ENCODE measurements at regions not wholly inside any gene's neighbourhood (a gene's known extent, or its start where the extent isn't known, plus 50 kb on each side); places are given as distances from the start of the nearest gene placed in this dataset.

GRCh38 chrX:39720945-39721344 is 376.8 kb downstream of the BCOR start:
- H3K4me3 ChIP-seq (ENCODE audit: insufficient read depth, low read depth, low read length, poor library complexity, severe bottlenecking), result no peak overlapping the region
- no peak overlapping the region for H3K27ac ChIP-seq (ENCODE audit: insufficient read depth, low read length, poor library complexity, severe bottlenecking)
- no peak for DNase-seq
- no peaks in the 10 kb centered on the region for H3K9me3 ChIP-seq (ENCODE audit: control insufficient read depth, low read length)
- no peaks in the 10 kb centered on the region for H3K27me3 ChIP-seq (replicated peaks; ENCODE audit: control insufficient read depth, insufficient read depth, low read length, poor library complexity, severe bottlenecking)
- no peaks in the 10 kb centered on the region for H3K4me1 ChIP-seq (ENCODE audit: control insufficient read depth, insufficient read depth, low read length, poor library complexity, severe bottlenecking)
- H3K36me3 ChIP-seq (ENCODE audit: control insufficient read depth, insufficient read depth, low read length), result no peaks in the 10 kb centered on the region

DNA sequence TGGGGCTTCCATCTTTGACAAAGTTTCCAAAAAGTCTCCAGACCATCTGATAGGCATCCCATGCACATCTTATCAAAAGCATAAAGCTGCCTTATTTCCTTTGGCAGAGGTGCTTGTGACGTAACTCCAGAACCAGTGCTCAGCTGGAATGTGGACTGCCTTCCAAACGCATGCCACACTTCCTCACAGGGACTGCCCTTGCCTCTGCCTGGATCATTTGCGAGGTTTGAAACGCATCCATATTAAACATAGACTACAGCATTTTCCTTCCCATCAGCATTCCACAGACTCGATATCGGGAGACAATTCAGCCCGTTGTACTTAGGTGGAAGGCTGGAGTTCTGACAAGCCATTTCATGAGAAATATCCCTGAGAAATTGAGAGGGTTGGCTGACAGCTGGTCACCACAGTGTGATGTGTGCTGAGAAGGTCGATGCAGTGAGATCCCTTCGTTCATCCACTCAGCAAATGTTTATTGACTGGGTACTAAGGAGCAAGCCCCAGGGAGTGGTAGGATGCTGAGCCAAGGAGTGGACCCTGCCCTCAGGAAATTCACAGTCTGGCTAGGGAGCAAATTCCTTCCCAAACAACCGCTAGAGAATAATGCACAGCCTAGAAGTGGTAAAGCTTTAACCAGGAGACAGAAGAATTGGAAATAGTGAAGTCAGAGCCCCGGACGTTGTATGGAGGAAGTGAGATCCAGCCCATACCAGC is 376.0 kb downstream of the BCOR start:
- no peaks in the 10 kb centered on the region for H3K36me3 ChIP-seq (ENCODE audit: control insufficient read depth, insufficient read depth, low read length)
- H3K27ac ChIP-seq (ENCODE audit: insufficient read depth, low read length, poor library complexity, severe bottlenecking), result no peak overlapping the region
- no peaks in the 10 kb centered on the region for H3K9me3 ChIP-seq (ENCODE audit: control insufficient read depth, low read length)
- no peaks in the 10 kb centered on the region for H3K4me1 ChIP-seq (ENCODE audit: control insufficient read depth, insufficient read depth, low read length, poor library complexity, severe bottlenecking)
- no peak for DNase-seq
- H3K4me3 ChIP-seq (ENCODE audit: insufficient read depth, low read depth, low read length, poor library complexity, severe bottlenecking), result no peak overlapping the region
- H3K27me3 ChIP-seq (replicated peaks; ENCODE audit: control insufficient read depth, insufficient read depth, low read length, poor library complexity, severe bottlenecking), result no peaks in the 10 kb centered on the region

GRCh38 chrX:39724544-39724943 is 373.2 kb downstream of the BCOR start:
- no peak for DNase-seq
- H3K4me1 ChIP-seq (ENCODE audit: control insufficient read depth, insufficient read depth, low read length, poor library complexity, severe bottlenecking), result no peaks in the 10 kb centered on the region

GRCh38 chrX:39725114-39725513 is 372.6 kb downstream of the BCOR start:
- H3K4me1 ChIP-seq (ENCODE audit: control insufficient read depth, insufficient read depth, low read length, poor library complexity, severe bottlenecking), result no peaks in the 10 kb centered on the region

More at GRCh38 chrX:39724544-39724943, 373.2 kb downstream of the BCOR start:
- no peak overlapping the region for H3K27ac ChIP-seq (ENCODE audit: insufficient read depth, low read length, poor library complexity, severe bottlenecking)
- H3K9me3 ChIP-seq (ENCODE audit: control insufficient read depth, low read length), result no peaks in the 10 kb centered on the region
- H3K27me3 ChIP-seq (replicated peaks; ENCODE audit: control insufficient read depth, insufficient read depth, low read length, poor library complexity, severe bottlenecking), result no peaks in the 10 kb centered on the region
- H3K36me3 ChIP-seq (ENCODE audit: control insufficient read depth, insufficient read depth, low read length), result no peaks in the 10 kb centered on the region
- H3K4me3 ChIP-seq (ENCODE audit: insufficient read depth, low read depth, low read length, poor library complexity, severe bottlenecking), result no peak overlapping the region

GRCh38 chrX:39725928-39726619 is 371.7 kb downstream of the BCOR start:
- no peaks in the 10 kb centered on the region for H3K36me3 ChIP-seq (ENCODE audit: control insufficient read depth, insufficient read depth, low read length)
- DNase-seq, result no peak
- no peak overlapping the region for H3K4me3 ChIP-seq (ENCODE audit: insufficient read depth, low read depth, low read length, poor library complexity, severe bottlenecking)
- H3K4me1 ChIP-seq (ENCODE audit: control insufficient read depth, insufficient read depth, low read length, poor library complexity, severe bottlenecking), result peaks cover 2% of the 10 kb centered on the region
- H3K27ac ChIP-seq (ENCODE audit: insufficient read depth, low read length, poor library complexity, severe bottlenecking), result no peak overlapping the region
- H3K27me3 ChIP-seq (replicated peaks; ENCODE audit: control insufficient read depth, insufficient read depth, low read length, poor library complexity, severe bottlenecking), result no peaks in the 10 kb centered on the region
- H3K9me3 ChIP-seq (ENCODE audit: control insufficient read depth, low read length), result no peaks in the 10 kb centered on the region

More at GRCh38 chrX:39725114-39725513, 372.6 kb downstream of the BCOR start:
- Histone ChIP-seq H3K9me3 (ENCODE audit: control insufficient read depth, low read length) (no peaks in the 10 kb centered on the region), H3K36me3 (ENCODE audit: control insufficient read depth, insufficient read depth, low read length) (no peaks in the 10 kb centered on the region), H3K4me3 (ENCODE audit: insufficient read depth, low read depth, low read length, poor library complexity, severe bottlenecking) (no peak overlapping the region), H3K27ac (ENCODE audit: insufficient read depth, low read length, poor library complexity, severe bottlenecking) (no peak overlapping the region), H3K27me3 (replicated peaks; ENCODE audit: control insufficient read depth, insufficient read depth, low read length, poor library complexity, severe bottlenecking) (no peaks in the 10 kb centered on the region)
- no peak for DNase-seq

- no peaks in the 10 kb centered on the region for H3K9me3 ChIP-seq (ENCODE audit: control insufficient read depth, low read length)
- peaks cover 2% of the 10 kb centered on the region for H3K4me1 ChIP-seq (ENCODE audit: control insufficient read depth, insufficient read depth, low read length, poor library complexity, severe bottlenecking)
- H3K36me3 ChIP-seq (ENCODE audit: control insufficient read depth, insufficient read depth, low read length), result no peaks in the 10 kb centered on the region
- no peak for DNase-seq
- no peak overlapping the region for H3K4me3 ChIP-seq (ENCODE audit: insufficient read depth, low read depth, low read length, poor library complexity, severe bottlenecking)
- H3K27me3 ChIP-seq (replicated peaks; ENCODE audit: control insufficient read depth, insufficient read depth, low read length, poor library complexity, severe bottlenecking), result no peaks in the 10 kb centered on the region
- no peak overlapping the region for H3K27ac ChIP-seq (ENCODE audit: insufficient read depth, low read length, poor library complexity, severe bottlenecking)
Observed at GRCh38 chrX:39726771-39727170, 371.0 kb downstream of the BCOR start.

DNA sequence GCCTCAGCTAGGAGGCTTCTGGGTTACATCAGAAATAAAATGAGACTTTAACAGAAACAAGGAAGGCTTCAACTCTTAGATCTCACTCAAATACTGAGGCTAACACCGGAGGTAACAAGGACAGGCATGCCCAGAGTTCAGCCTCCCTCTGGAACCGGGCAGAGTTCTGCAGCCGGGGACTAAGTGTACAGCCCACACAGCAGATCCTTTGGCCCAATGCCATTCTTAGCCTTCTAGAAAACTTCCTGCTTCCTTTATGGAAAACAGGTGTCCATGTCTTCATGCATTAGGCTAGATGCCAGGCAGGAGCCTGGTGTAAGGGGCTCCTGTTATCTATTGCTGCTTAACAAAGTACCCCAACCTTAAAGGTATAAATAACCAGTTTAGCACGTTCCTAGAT is 369.7 kb downstream of the BCOR start:
- DNase-seq, result no peak
- no peak overlapping the region for H3K27ac ChIP-seq (ENCODE audit: insufficient read depth, low read length, poor library complexity, severe bottlenecking)
- no peaks in the 10 kb centered on the region for H3K9me3 ChIP-seq (ENCODE audit: control insufficient read depth, low read length)
- no peak overlapping the region for H3K4me3 ChIP-seq (ENCODE audit: insufficient read depth, low read depth, low read length, poor library complexity, severe bottlenecking)
- H3K27me3 ChIP-seq (replicated peaks; ENCODE audit: control insufficient read depth, insufficient read depth, low read length, poor library complexity, severe bottlenecking), result no peaks in the 10 kb centered on the region
- H3K4me1 ChIP-seq (ENCODE audit: control insufficient read depth, insufficient read depth, low read length, poor library complexity, severe bottlenecking), result peaks cover 2% of the 10 kb centered on the region
- H3K36me3 ChIP-seq (ENCODE audit: control insufficient read depth, insufficient read depth, low read length), result no peaks in the 10 kb centered on the region

GRCh38 chrX:39728852-39729598 is 368.7 kb downstream of the BCOR start:
- peaks cover 2% of the 10 kb centered on the region for H3K4me1 ChIP-seq (ENCODE audit: control insufficient read depth, insufficient read depth, low read length, poor library complexity, severe bottlenecking)
- H3K9me3 ChIP-seq (ENCODE audit: control insufficient read depth, low read length), result no peaks in the 10 kb centered on the region
- no peak for DNase-seq
- H3K4me3 ChIP-seq (ENCODE audit: insufficient read depth, low read depth, low read length, poor library complexity, severe bottlenecking), result no peak overlapping the region
- no peaks in the 10 kb centered on the region for H3K36me3 ChIP-seq (ENCODE audit: control insufficient read depth, insufficient read depth, low read length)
- no peaks in the 10 kb centered on the region for H3K27me3 ChIP-seq (replicated peaks; ENCODE audit: control insufficient read depth, insufficient read depth, low read length, poor library complexity, severe bottlenecking)
- no peak overlapping the region for H3K27ac ChIP-seq (ENCODE audit: insufficient read depth, low read length, poor library complexity, severe bottlenecking)

DNA sequence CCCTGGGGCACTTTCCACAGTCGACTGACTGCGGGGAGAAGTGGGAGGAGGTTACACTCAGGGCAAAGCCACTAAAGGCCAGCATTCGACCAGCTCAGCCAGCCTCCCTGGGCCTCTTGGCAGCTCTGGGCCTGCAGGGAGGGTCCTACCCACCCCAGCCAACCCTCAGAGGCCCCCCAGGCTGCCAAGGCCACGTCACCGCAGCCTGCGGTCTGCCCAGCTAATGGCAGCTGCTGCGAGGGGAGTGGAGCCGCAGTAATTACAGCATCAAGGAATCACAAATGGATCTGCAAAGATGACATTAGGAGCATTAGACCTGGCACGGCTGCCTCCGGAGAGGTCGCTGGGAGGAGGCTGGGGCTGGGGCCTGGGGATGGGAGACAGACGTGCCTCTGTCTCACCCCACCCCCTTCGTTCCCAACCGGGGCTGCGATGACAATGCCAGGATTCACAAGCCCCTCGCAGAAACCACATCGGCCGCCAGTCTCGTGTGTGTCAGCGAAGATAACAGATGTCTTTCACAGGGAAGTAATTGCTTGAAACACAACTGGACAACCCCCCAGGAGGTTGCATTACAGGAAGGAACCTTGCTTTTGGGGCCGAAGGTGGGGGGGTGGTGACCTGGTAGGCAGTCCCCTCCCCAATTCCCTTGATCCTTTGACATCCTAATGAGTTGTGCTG is 367.6 kb downstream of the BCOR start:
- no peaks in the 10 kb centered on the region for H3K27me3 ChIP-seq (replicated peaks; ENCODE audit: control insufficient read depth, insufficient read depth, low read length, poor library complexity, severe bottlenecking)
- no peaks in the 10 kb centered on the region for H3K9me3 ChIP-seq (ENCODE audit: control insufficient read depth, low read length)
- H3K36me3 ChIP-seq (ENCODE audit: control insufficient read depth, insufficient read depth, low read length), result no peaks in the 10 kb centered on the region
- no peak for DNase-seq
- no peak overlapping the region for H3K4me3 ChIP-seq (ENCODE audit: insufficient read depth, low read depth, low read length, poor library complexity, severe bottlenecking)
- H3K4me1 ChIP-seq (ENCODE audit: control insufficient read depth, insufficient read depth, low read length, poor library complexity, severe bottlenecking), result peaks cover 2% of the 10 kb centered on the region
- H3K27ac ChIP-seq (ENCODE audit: insufficient read depth, low read length, poor library complexity, severe bottlenecking), result no peak overlapping the region
